ENCODE measurements at regions not wholly inside any gene's neighbourhood (a gene's known extent, or its start where the extent isn't known, plus 50 kb on each side); places are given as distances from the start of the nearest gene placed in this dataset.

DNA sequence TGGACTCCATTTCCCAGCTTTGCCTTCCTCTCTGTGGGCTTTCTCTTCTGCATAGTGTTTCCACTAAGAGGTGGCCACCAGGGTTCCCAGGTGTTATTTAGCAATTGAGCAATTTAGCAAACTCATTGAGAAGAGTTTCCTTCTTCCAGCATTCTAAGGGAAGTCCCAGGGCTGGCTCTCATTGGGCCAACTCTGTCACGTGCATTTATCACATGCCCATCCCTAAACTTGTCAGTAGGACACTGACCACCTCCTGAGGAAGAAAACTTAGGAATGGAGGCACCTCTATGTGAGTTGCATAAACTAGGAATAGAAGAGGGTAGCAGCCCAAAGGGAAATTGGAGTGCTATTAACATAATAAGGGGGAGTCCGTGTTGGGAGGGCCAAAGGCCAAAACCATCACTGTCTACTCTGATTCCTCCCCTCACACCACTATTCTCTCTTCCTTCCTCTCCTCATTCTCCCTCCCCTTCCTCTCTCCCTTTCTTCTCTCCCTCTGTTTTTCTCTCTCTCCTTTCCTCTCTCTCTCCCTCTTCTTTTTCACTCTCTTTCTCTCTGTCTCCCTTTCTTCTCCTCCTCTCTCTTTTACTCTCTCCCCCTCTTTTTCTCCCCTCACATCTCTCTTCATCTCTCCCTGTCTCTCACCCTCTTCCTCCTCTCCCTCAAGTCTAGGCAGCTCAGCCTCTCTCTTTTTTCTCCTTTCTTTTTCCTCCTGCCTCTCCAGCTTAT is 213.4 kb downstream of the PALM2AKAP2 start:
- H3K9ac ChIP-seq (ENCODE audit: insufficient read depth, low read depth, low read length): no peak overlapping the region
- H3K27me3 ChIP-seq (ENCODE audit: control insufficient read depth in 1 of 2, insufficient read depth in 2 of 2, low read length in 2 of 2): no peaks in the 10 kb centered on the region
- H3K36me3 ChIP-seq (replicated peaks in 1 of 2; ENCODE audit: control insufficient read depth in 1 of 2, insufficient read depth in 2 of 2, low read length in 2 of 2): no peaks in the 10 kb centered on the region
- no peak overlapping the region for H3K4me2 ChIP-seq (ENCODE audit: low read depth, low read length)
- H3K27ac ChIP-seq (ENCODE audit: extremely low read length, insufficient read depth, low read length): no peak overlapping the region
- in situ Hi-C loops (cut with HindIII; ENCODE audit: extremely low pct_ligation_motif_present, low pct_unique_long_range_greater_than_20kb) (no loop called here), intact Hi-C loops (cut with micrococcal nuclease; ENCODE audit: unreplicated experiment) (no loop called here)
- H3K9me3 ChIP-seq (ENCODE audit: low read length): no peaks in the 10 kb centered on the region
- DNase-seq (ENCODE audit: low spot score): no peak
- FAIRE-seq: no peak
- ChIA-PET CTCF (ENCODE audit: low intra/inter-chr PET ratio, low total read pairs) (no interaction called here), POLR2A (no interaction called here)
- TF ChIP-seq SPEN (CRISPR knock-in tag; IDR thresholded peaks at IDR 0.05; ENCODE audit: low read depth): no peak
- no peak for TF ChIP-seq CENPT (CRISPR knock-in tag; IDR thresholded peaks at IDR 0.05; ENCODE audit: low read depth)
- TF ChIP-seq MXI1 (IDR thresholded peaks at IDR 0.05; ENCODE audit: borderline replicate concordance, low read depth, low read length): no peak
- no peak for TF ChIP-seq SNAPC2 (CRISPR knock-in tag; IDR thresholded peaks at IDR 0.05)
- no peak for TF ChIP-seq ZNF724P (CRISPR knock-in tag; IDR thresholded peaks at IDR 0.05; ENCODE audit: borderline replicate concordance)
- TF ChIP-seq IRX3 (CRISPR knock-in tag; IDR thresholded peaks at IDR 0.05; ENCODE audit: borderline replicate concordance, low read depth): no peak
- no peak for TF ChIP-seq TCF12 (IDR thresholded peaks at IDR 0.05)
- TF ChIP-seq TCF12 (CRISPR knock-in tag; IDR thresholded peaks at IDR 0.05): no peak
- no peak for TF ChIP-seq ZNF224 (CRISPR knock-in tag; IDR thresholded peaks at IDR 0.05)
- no peak for TF ChIP-seq NKX3-1 (CRISPR knock-in tag; IDR thresholded peaks at IDR 0.05)
- TF ChIP-seq MAFF (IDR thresholded peaks at IDR 0.05; ENCODE audit: low read depth, low read length): no peak
- TF ChIP-seq, protein P1, sequence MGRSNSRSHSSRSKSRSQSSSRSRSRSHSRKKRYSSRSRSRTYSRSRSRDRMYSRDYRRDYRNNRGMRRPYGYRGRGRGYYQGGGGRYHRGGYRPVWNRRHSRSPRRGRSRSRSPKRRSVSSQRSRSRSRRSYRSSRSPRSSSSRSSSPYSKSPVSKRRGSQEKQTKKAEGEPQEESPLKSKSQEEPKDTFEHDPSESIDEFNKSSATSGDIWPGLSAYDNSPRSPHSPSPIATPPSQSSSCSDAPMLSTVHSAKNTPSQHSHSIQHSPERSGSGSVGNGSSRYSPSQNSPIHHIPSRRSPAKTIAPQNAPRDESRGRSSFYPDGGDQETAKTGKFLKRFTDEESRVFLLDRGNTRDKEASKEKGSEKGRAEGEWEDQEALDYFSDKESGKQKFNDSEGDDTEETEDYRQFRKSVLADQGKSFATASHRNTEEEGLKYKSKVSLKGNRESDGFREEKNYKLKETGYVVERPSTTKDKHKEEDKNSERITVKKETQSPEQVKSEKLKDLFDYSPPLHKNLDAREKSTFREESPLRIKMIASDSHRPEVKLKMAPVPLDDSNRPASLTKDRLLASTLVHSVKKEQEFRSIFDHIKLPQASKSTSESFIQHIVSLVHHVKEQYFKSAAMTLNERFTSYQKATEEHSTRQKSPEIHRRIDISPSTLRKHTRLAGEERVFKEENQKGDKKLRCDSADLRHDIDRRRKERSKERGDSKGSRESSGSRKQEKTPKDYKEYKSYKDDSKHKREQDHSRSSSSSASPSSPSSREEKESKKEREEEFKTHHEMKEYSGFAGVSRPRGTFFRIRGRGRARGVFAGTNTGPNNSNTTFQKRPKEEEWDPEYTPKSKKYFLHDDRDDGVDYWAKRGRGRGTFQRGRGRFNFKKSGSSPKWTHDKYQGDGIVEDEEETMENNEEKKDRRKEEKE (IDR thresholded peaks at IDR 0.05): no peak
- no peak for TF ChIP-seq JUND (CRISPR knock-in tag; IDR thresholded peaks at IDR 0.05)
- no peak for TF ChIP-seq SRF (IDR thresholded peaks at IDR 0.05; ENCODE audit: low read depth, low read length)
- no peak for TF ChIP-seq MTF1 (CRISPR knock-in tag; IDR thresholded peaks at IDR 0.05)
- no peak for TF ChIP-seq ZNF589 (CRISPR knock-in tag; conservative IDR thresholded peaks at IDR 0.05)
- TF ChIP-seq TBL1XR1 (IDR thresholded peaks at IDR 0.05; ENCODE audit: borderline replicate concordance, low read length, partially characterized antibody): no peak
- BruUV-seq (replicated peaks): no TSS peak
- no peaks in the 10 kb centered on the region for H3K4me1 ChIP-seq (ENCODE audit: insufficient read depth, low read length)
- no peak overlapping the region for H3K4me3 ChIP-seq (replicated peaks in 1 of 3; ENCODE audit: insufficient read depth in 1 of 3, low read depth in 2 of 3, low read length in 3 of 3)
- no peaks in the 10 kb centered on the region for H4K20me1 ChIP-seq (ENCODE audit: insufficient read depth, low read length)
- no peak overlapping the region for H2AFZ ChIP-seq (ENCODE audit: low read length)
- H3K79me2 ChIP-seq (ENCODE audit: insufficient read depth, low read length): no peaks in the 10 kb centered on the region
- 15% methylated on average over 2 of the region's 2 CpGs for WGBS (ENCODE audit: low lambda C conversion rate)
- ATAC-seq: no peak
